ENCODE measurements at regions not wholly inside any gene's neighbourhood (a gene's known extent, or its start where the extent isn't known, plus 50 kb on each side); places are given as distances from the start of the nearest gene placed in this dataset.

DNA sequence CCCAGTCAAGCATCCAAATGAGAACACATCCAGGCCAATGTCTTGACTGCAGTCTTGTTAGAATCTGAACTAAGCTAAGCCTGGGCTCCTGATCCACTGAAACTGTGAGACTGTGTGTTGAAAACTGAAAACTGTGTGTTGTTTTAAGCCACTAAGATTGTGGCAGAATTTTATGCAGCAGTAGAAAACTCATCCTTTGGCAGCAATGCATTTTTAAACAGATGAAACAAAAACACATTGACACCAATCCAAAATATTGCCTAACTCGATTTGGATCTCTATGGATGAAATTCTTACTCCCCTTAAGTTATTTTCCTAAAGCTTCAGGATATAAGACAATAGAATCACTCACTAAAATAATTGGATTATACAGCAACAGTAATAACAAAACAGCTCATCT is 202.3 kb upstream of the KLF12 start:
- Histone ChIP-seq H3K4me3 (no peak overlapping the region), H3K27me3 (no peaks in the 10 kb centered on the region), H3K36me3 (no peaks in the 10 kb centered on the region), H3K4me1 (no peaks in the 10 kb centered on the region), H3K9me3 (peaks cover 0 to 6% of the 10 kb centered on the region in 2 donors), H3K27ac (no peak overlapping the region)
- DNase-seq (ENCODE audit: low spot score in 2 of 2) = no peak
- intact Hi-C loops (cut with DNase I; ENCODE audit: low total_unique reads) = no loop called here
- TF ChIP-seq POLR2AphosphoS5 (IDR thresholded peaks at IDR 0.05) = no peak
- no peak for TF ChIP-seq POLR2A (IDR thresholded peaks at IDR 0.05)
- TF ChIP-seq, protein P1, sequence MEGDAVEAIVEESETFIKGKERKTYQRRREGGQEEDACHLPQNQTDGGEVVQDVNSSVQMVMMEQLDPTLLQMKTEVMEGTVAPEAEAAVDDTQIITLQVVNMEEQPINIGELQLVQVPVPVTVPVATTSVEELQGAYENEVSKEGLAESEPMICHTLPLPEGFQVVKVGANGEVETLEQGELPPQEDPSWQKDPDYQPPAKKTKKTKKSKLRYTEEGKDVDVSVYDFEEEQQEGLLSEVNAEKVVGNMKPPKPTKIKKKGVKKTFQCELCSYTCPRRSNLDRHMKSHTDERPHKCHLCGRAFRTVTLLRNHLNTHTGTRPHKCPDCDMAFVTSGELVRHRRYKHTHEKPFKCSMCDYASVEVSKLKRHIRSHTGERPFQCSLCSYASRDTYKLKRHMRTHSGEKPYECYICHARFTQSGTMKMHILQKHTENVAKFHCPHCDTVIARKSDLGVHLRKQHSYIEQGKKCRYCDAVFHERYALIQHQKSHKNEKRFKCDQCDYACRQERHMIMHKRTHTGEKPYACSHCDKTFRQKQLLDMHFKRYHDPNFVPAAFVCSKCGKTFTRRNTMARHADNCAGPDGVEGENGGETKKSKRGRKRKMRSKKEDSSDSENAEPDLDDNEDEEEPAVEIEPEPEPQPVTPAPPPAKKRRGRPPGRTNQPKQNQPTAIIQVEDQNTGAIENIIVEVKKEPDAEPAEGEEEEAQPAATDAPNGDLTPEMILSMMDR (IDR thresholded peaks at IDR 0.05) = no peak

GRCh38 chr13:74335370-74335769 is 201.2 kb upstream of the KLF12 start:
- Histone ChIP-seq H3K27me3 (no peaks in the 10 kb centered on the region), H3K9me3 (peaks cover 0 to 6% of the 10 kb centered on the region in 2 donors), H3K36me3 (no peaks in the 10 kb centered on the region), H3K4me1 (no peaks in the 10 kb centered on the region), H3K4me3 (no peak overlapping the region), H3K27ac (no peak overlapping the region)
- intact Hi-C loops (cut with DNase I; ENCODE audit: low total_unique reads) = no loop called here
- TF ChIP-seq POLR2A (IDR thresholded peaks at IDR 0.05) (no peak), POLR2AphosphoS5 (IDR thresholded peaks at IDR 0.05) (no peak)
- TF ChIP-seq, protein P1 (IDR thresholded peaks at IDR 0.05) = no peak
- no peak for DNase-seq (ENCODE audit: low spot score in 2 of 2)

GRCh38 chr13:74329962-74330361 is 195.8 kb upstream of the KLF12 start:
- DNase-seq (ENCODE audit: low spot score in 2 of 2) = no peak
- H3K9me3 ChIP-seq = no peaks in the 10 kb centered on the region
- intact Hi-C loops (cut with DNase I; ENCODE audit: low total_unique reads) = no loop called here
- H3K4me3 ChIP-seq = no peak overlapping the region
- no peaks in the 10 kb centered on the region for H3K36me3 ChIP-seq
- no peak overlapping the region for H3K27ac ChIP-seq
- no peak for TF ChIP-seq POLR2AphosphoS5 (IDR thresholded peaks at IDR 0.05)
- TF ChIP-seq POLR2A (IDR thresholded peaks at IDR 0.05) = no peak
- TF ChIP-seq, protein P1 (IDR thresholded peaks at IDR 0.05) = no peak
- H3K27me3 ChIP-seq = no peaks in the 10 kb centered on the region
- no peaks in the 10 kb centered on the region for H3K4me1 ChIP-seq

DNA sequence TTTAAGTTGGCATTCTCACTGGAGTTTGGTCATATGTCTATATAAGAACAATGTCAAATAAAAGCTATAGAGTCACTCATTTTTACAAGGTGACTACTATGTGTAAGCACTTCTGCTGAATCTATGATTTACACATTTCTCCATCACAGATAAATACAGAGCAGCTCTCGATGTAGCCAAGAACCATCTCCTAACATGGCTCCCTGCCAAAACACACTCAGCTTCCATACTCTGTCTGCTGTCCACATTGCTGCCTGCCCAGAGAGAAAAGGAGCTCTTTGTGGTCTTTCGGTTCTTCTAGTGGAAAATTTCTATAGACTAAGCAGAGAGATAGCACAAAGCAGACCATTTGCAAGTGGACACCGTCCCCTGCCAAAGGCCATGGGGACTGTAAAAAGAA is 190.9 kb upstream of the KLF12 start:
- no peaks in the 10 kb centered on the region for H3K27me3 ChIP-seq
- TF ChIP-seq POLR2AphosphoS5 (IDR thresholded peaks at IDR 0.05) (no peak), POLR2A (IDR thresholded peaks at IDR 0.05) (no peak)
- TF ChIP-seq, protein P1 (IDR thresholded peaks at IDR 0.05) = no peak
- H3K4me3 ChIP-seq = peak overlapping the region in 1 of 3 donors; percentile 4
- H3K9me3 ChIP-seq = no peaks in the 10 kb centered on the region
- no peaks in the 10 kb centered on the region for H3K36me3 ChIP-seq
- no peak for DNase-seq (ENCODE audit: low spot score in 2 of 2)
- no peaks in the 10 kb centered on the region for H3K4me1 ChIP-seq
- intact Hi-C loops (cut with DNase I; ENCODE audit: low total_unique reads) = no loop called here
- H3K27ac ChIP-seq = no peak overlapping the region

DNA sequence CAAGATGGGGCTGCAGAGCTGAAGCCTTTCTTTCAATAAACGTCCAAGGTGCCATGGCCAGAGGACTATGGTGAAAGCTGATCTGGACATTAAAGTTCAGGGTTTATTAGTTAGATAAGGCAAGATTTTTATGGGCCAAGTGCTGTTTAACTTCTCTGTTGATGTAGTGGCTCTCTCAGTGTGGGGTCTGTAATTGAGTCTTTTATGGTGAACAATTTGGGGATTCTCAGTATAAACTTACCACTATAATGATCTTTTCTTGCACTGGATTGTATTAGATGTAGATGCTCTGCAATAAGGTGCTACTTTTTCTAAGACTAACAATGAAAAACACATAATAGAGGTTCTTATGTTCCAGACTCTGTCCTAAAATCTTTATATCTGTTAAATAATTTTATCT is 190.1 kb upstream of the KLF12 start:
- DNase-seq (ENCODE audit: low spot score in 2 of 2) = no peak
- Histone ChIP-seq H3K4me3 (no peak overlapping the region), H3K4me1 (no peaks in the 10 kb centered on the region), H3K36me3 (no peaks in the 10 kb centered on the region), H3K9me3 (no peaks in the 10 kb centered on the region), H3K27me3 (no peaks in the 10 kb centered on the region), H3K27ac (no peak overlapping the region)
- intact Hi-C loops (cut with DNase I; ENCODE audit: low total_unique reads) = no loop called here
- TF ChIP-seq POLR2AphosphoS5 (IDR thresholded peaks at IDR 0.05) = no peak
- TF ChIP-seq POLR2A (IDR thresholded peaks at IDR 0.05) = no peak
- TF ChIP-seq, protein P1 (IDR thresholded peaks at IDR 0.05) = no peak

Data from breast epithelium (tissue), 4 donors.